ENCODE measurements at regions not wholly inside any gene's neighbourhood (a gene's known extent, or its start where the extent isn't known, plus 50 kb on each side); places are given as distances from the start of the nearest gene placed in this dataset.

DNA sequence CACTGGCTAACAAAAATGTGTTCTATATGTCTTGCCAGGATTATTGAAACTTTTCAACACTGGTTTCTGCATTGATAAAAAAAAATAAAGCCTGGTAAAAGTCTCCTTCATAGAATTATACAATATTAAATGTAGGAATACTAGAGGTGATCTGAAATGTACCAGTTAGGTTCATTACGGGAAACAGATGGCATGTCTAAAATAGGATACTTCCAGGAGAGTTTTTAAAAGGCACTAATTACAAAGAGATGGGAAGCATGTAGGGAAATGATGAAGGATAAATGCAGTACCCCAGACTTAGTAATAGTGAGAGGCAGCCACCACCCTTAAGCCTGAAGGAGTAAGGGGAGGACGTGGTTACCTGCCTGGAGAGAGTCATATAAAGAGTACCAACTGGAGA lies 107.0 kb upstream of the NPSR1 start:
- no peak for TF ChIP-seq POLR2AphosphoS5 (IDR thresholded peaks at IDR 0.05; ENCODE audit: low read depth, low read length)
- no peak for TF ChIP-seq POLR2A (IDR thresholded peaks at IDR 0.05; ENCODE audit: low read depth, low read length)
- TF ChIP-seq SPI1 (IDR thresholded peaks at IDR 0.05; ENCODE audit: low read depth, low read length), result no peak
- TF ChIP-seq TAF1 (IDR thresholded peaks at IDR 0.05; ENCODE audit: low read depth, low read length), result no peak
